Testis (tissue), 2 donors: ENCODE measurements at regions not wholly inside any gene's neighbourhood (a gene's known extent, or its start where the extent isn't known, plus 50 kb on each side); places are given as distances from the start of the nearest gene placed in this dataset.

ENCODE experiments used
- DNase-seq: peaks from one replicate; pipeline ENCODE4 v3.0.0-alpha.2; 2019
- H3K27ac ChIP-seq, 2 donors: fragments of 200-600 bp; sonication (generic); one replicate each; pipeline ENCODE4 v1.5.1; 2019
- H3K27me3 ChIP-seq: fragments of 200-600 bp; sonication (generic); one replicate; pipeline ENCODE4 v1.5.1; 2019
- H3K36me3 ChIP-seq: fragments of 200-600 bp; sonication (generic); one replicate; pipeline ENCODE4 v1.5.1; 2017; ENCODE audit warnings: low read depth; ENCODE audit errors: missing control alignments
- H3K4me1 ChIP-seq: fragments of 200-600 bp; sonication (generic); one replicate; pipeline ENCODE4 v1.5.1; 2019
- H3K4me3 ChIP-seq, 2 donors: fragments of 200-600 bp; sonication (generic); one replicate each; pipeline ENCODE4 v1.5.1; 2017 to 2019
- H3K9me3 ChIP-seq: fragments of 200-600 bp; sonication (generic); one replicate; pipeline ENCODE4 v1.5.1; 2017
- CTCF ChIP-seq, 3 experiments: fragments of 450-650 bp in 2 of 3; fragments of 200-600 bp in 1 of 3; sonication (generic) in 1 of 3; IDR thresholded peaks; one replicate each; pipeline ENCODE4 v1.5.1; 2016 to 2019; ENCODE audit warnings: antibody characterized with exemption in 3 of 3, mild to moderate bottlenecking in 2 of 3, moderate library complexity in 1 of 3
- POLR2A ChIP-seq: fragments of 450-650 bp; IDR thresholded peaks from one replicate; pipeline ENCODE4 v1.6.1; 2017; ENCODE audit warnings: antibody characterized with exemption, mild to moderate bottlenecking, moderate library complexity
- WGBS, 2 donors: methylation state at CpG; one replicate each; pipeline ENCODE4 v1.1.5; 2018; 5-methylcytosine and 5-hydroxymethylcytosine counted together
- intact Hi-C: fragments of 100-400 bp; cut with DNase I; formaldehyde crosslinking; loops from one replicate; pipeline ENCODE4 v1.15.1; 2023; ENCODE audit warnings: low total_unique reads

DNA sequence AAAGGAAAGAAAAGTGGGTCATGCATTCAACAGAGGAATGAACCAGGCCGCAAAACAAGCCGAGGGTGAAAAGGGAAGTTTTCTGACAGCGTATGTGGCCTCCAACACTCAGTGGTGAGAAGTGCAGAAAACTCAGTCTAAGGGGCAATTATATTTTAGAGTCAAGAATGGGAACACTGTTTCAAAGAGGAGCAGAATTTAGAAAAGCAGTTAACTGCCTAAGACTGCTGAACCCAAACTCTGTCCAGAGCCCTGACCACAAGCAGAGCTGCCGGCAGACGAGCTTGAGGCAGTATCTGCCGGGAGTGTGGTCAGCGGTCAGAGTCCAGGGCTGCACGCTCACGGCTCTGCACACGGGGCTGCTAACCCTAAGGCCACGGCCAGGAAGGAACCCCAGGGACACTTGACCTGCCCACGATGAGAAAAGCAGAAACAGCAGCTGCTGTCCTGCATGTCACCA is 347.0 kb upstream of the ID2 start:
- Histone ChIP-seq H3K27ac (no peak overlapping the region), H3K4me3 (no peak overlapping the region), H3K27me3 (no peaks in the 10 kb centered on the region), H3K9me3 (no peaks in the 10 kb centered on the region), H3K4me1 (no peaks in the 10 kb centered on the region), H3K36me3 (no peaks in the 10 kb centered on the region)
- 82 to 89% methylated on average over 10 to 12 of the region's 12 CpGs for WGBS, 2 donors
- DNase-seq: no peak
- intact Hi-C loops: no loop called here
- TF ChIP-seq CTCF (IDR thresholded peaks at IDR 0.05): no peak
- TF ChIP-seq POLR2A: no peak

- WGBS, 2 donors: 96 to 98% methylated on average over 8 of the region's 8 CpGs
- no peaks in the 10 kb centered on the region for H3K9me3 ChIP-seq
- H3K27me3 ChIP-seq: no peaks in the 10 kb centered on the region
- H3K4me1 ChIP-seq: no peaks in the 10 kb centered on the region
- no peak for DNase-seq
- TF ChIP-seq CTCF (IDR thresholded peaks at IDR 0.05) (no peak), POLR2A (no peak)
- no peaks in the 10 kb centered on the region for H3K36me3 ChIP-seq
- H3K27ac ChIP-seq: no peak overlapping the region
- H3K4me3 ChIP-seq: no peak overlapping the region
- intact Hi-C loops: no loop called here
These were observed 346.1 kb upstream of the ID2 start for GRCh38 chr2:8335801-8336200.

- intact Hi-C loops: no loop called here
- WGBS, 2 donors: 80 to 86% methylated on average over 4 of the region's 4 CpGs
- Histone ChIP-seq H3K4me3 (no peak overlapping the region), H3K9me3 (no peaks in the 10 kb centered on the region), H3K27me3 (no peaks in the 10 kb centered on the region), H3K27ac (no peak overlapping the region), H3K36me3 (no peaks in the 10 kb centered on the region), H3K4me1 (no peaks in the 10 kb centered on the region)
- no peak for DNase-seq
- no peak for TF ChIP-seq POLR2A
- TF ChIP-seq CTCF (IDR thresholded peaks at IDR 0.05): no peak
These were observed 344.5 kb upstream of the ID2 start for GRCh38 chr2:8337321-8337720.

DNA sequence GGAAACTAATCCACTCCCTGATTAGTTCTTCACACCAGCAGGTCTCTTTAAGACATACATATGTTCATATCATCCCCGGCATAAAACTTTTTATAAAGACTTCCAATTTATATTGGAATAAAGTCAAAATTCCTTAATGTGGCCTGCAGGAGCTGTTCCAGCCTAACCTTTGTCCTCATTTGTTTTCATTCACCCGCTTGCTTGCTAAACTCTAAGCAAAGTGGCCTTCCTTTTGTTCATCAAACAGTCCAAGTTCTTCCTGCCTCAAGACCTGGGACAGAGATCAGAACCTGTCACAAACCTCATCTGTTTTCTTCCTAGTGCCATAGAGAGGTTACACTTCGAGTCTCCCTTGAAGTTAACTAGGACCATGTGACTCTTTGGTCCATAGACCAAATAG is 339.4 kb upstream of the ID2 start:
- H3K9me3 ChIP-seq: no peaks in the 10 kb centered on the region

More for the DNA sequence above, 339.4 kb upstream of the ID2 start:
- no peaks in the 10 kb centered on the region for H3K27me3 ChIP-seq
- no peak overlapping the region for H3K27ac ChIP-seq
- no peak overlapping the region for H3K4me3 ChIP-seq
- TF ChIP-seq POLR2A: no peak
- no peak for TF ChIP-seq CTCF (IDR thresholded peaks at IDR 0.05)
- DNase-seq: no peak
- 62 to 66% methylated on average over 3 of the region's 3 CpGs for WGBS, 2 donors
- intact Hi-C loops: no loop called here
- no peaks in the 10 kb centered on the region for H3K36me3 ChIP-seq
- no peaks in the 10 kb centered on the region for H3K4me1 ChIP-seq
